ENCODE measurements at regions not wholly inside any gene's neighbourhood (a gene's known extent, or its start where the extent isn't known, plus 50 kb on each side); places are given as distances from the start of the nearest gene placed in this dataset.

DNA sequence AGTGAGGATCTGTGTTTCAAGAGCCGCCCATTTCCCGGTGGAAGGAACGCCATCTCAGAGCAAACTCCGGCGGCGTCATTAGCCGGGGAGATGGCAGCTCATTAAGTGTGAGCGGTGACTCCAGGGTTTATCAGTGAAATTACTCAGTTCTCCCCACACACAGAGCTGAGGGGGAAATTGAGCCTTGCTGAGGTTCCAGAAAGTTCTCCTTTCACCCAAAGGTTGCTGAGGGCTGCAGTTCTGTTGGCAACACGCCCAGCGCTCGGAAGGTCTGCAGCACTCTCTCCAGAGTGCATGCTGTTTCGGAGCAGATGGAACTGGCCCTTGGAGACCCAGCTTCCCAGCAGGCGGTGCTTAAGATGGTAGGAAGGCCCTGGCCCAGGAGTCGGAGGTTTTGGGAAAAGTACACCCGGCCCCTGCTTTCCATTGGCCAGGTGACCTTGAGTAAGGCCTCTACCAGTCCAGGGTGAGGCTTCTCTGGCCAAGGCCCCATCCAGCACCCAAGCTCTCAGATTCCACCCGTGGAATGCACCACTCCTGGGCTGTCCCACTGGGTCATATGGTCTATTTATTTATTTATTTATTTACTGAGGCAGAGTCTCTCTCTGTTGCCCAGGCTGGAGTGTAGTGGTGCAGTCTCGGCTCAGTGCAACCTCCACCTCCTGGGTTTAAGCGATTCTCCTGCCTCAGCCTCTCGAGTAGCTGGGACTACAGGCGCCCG is 167.7 kb upstream of the CIBAR2 start:
- TF ChIP-seq, protein P1, sequence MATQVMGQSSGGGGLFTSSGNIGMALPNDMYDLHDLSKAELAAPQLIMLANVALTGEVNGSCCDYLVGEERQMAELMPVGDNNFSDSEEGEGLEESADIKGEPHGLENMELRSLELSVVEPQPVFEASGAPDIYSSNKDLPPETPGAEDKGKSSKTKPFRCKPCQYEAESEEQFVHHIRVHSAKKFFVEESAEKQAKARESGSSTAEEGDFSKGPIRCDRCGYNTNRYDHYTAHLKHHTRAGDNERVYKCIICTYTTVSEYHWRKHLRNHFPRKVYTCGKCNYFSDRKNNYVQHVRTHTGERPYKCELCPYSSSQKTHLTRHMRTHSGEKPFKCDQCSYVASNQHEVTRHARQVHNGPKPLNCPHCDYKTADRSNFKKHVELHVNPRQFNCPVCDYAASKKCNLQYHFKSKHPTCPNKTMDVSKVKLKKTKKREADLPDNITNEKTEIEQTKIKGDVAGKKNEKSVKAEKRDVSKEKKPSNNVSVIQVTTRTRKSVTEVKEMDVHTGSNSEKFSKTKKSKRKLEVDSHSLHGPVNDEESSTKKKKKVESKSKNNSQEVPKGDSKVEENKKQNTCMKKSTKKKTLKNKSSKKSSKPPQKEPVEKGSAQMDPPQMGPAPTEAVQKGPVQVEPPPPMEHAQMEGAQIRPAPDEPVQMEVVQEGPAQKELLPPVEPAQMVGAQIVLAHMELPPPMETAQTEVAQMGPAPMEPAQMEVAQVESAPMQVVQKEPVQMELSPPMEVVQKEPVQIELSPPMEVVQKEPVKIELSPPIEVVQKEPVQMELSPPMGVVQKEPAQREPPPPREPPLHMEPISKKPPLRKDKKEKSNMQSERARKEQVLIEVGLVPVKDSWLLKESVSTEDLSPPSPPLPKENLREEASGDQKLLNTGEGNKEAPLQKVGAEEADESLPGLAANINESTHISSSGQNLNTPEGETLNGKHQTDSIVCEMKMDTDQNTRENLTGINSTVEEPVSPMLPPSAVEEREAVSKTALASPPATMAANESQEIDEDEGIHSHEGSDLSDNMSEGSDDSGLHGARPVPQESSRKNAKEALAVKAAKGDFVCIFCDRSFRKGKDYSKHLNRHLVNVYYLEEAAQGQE (IDR thresholded peaks at IDR 0.05; ENCODE audit: insufficient read depth in 1 of 2, low read depth in 2 of 2, low read length in 1 of 2), result no peak
- no peak for TF ChIP-seq TCF7L2 (IDR thresholded peaks at IDR 0.05; ENCODE audit: low read depth, low read length)
- TF ChIP-seq, protein P2, sequence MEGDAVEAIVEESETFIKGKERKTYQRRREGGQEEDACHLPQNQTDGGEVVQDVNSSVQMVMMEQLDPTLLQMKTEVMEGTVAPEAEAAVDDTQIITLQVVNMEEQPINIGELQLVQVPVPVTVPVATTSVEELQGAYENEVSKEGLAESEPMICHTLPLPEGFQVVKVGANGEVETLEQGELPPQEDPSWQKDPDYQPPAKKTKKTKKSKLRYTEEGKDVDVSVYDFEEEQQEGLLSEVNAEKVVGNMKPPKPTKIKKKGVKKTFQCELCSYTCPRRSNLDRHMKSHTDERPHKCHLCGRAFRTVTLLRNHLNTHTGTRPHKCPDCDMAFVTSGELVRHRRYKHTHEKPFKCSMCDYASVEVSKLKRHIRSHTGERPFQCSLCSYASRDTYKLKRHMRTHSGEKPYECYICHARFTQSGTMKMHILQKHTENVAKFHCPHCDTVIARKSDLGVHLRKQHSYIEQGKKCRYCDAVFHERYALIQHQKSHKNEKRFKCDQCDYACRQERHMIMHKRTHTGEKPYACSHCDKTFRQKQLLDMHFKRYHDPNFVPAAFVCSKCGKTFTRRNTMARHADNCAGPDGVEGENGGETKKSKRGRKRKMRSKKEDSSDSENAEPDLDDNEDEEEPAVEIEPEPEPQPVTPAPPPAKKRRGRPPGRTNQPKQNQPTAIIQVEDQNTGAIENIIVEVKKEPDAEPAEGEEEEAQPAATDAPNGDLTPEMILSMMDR (IDR thresholded peaks at IDR 0.05), result no peak
- TF ChIP-seq SIN3A (IDR thresholded peaks at IDR 0.05; ENCODE audit: borderline replicate concordance, insufficient read depth, low read depth, low read length), result no peak
- TF ChIP-seq POLR2AphosphoS5 (IDR thresholded peaks at IDR 0.05; ENCODE audit: low read depth, low read length), result no peak
